Activated T-cell treated with anti-CD3 and anti-CD28 coated beads, Interleukin-2, amount 50 U/mL, for 24 hours (primary cell): ENCODE measurements at regions not wholly inside any gene's neighbourhood (a gene's known extent, or its start where the extent isn't known, plus 50 kb on each side); places are given as distances from the start of the nearest gene placed in this dataset.
"Not testable (repeated sequence)": the region's sequence is repeated elsewhere in the genome, so short reads cannot be mapped to it uniquely, and the experiment has no call there.

Source experiments
- DNase-seq: peaks from one replicate; pipeline ENCODE4 v3.0.0-alpha.2; 2020
- H3K27ac Mint-ChIP-seq: 2 replicates; pipeline ENCODE4 v1.8.0; 2020; ENCODE audit warnings: mild to moderate bottlenecking, mixed read lengths
- H3K27me3 Mint-ChIP-seq: 2 replicates; pipeline ENCODE4 v1.8.0; 2020; ENCODE audit warnings: mixed read lengths
- H3K36me3 Mint-ChIP-seq: 2 replicates; pipeline ENCODE4 v1.8.0; 2020; ENCODE audit warnings: low read depth, mixed read lengths
- H3K4me1 Mint-ChIP-seq: 2 replicates; pipeline ENCODE4 v1.8.0; 2020; ENCODE audit warnings: low read depth, mixed read lengths
- H3K4me3 Mint-ChIP-seq: 2 replicates; pipeline ENCODE4 v1.8.0; 2020; ENCODE audit warnings: mild to moderate bottlenecking, moderate library complexity, mixed read lengths
- H3K9me3 Mint-ChIP-seq: 2 replicates; pipeline ENCODE4 v1.8.0; 2020; ENCODE audit warnings: mixed read lengths

- no peak for DNase-seq
- Mint-ChIP-seq H3K4me1 (no peaks in the 10 kb centered on the region), H3K27me3 (no peaks in the 10 kb centered on the region), H3K9me3 (peaks cover 4% of the 10 kb centered on the region), H3K27ac (no peak overlapping the region), H3K4me3 (no peak overlapping the region), H3K36me3 (no peaks in the 10 kb centered on the region)
Observed at GRCh38 chr6:165186041-165186440, 123.4 kb downstream of the C6orf118 start.

GRCh38 chr6:165184192-165184979 is 125.0 kb downstream of the C6orf118 start:
- H3K27ac Mint-ChIP-seq: no peak overlapping the region
- no peak overlapping the region for H3K4me3 Mint-ChIP-seq
- no peaks in the 10 kb centered on the region for H3K36me3 Mint-ChIP-seq
- H3K4me1 Mint-ChIP-seq: no peaks in the 10 kb centered on the region
- peaks cover 4% of the 10 kb centered on the region for H3K9me3 Mint-ChIP-seq
- no peaks in the 10 kb centered on the region for H3K27me3 Mint-ChIP-seq
- no peak for DNase-seq

- H3K4me3 Mint-ChIP-seq: no peak overlapping the region
- H3K9me3 Mint-ChIP-seq: peaks cover 4% of the 10 kb centered on the region
- no peak overlapping the region for H3K27ac Mint-ChIP-seq
- H3K36me3 Mint-ChIP-seq: no peaks in the 10 kb centered on the region
- no peaks in the 10 kb centered on the region for H3K4me1 Mint-ChIP-seq
- H3K27me3 Mint-ChIP-seq: no peaks in the 10 kb centered on the region
- DNase-seq: no peak
Observed at GRCh38 chr6:165183496-165184140, 125.8 kb downstream of the C6orf118 start.

GRCh38 chr6:165183071-165183470 is 126.3 kb downstream of the C6orf118 start:
- no peaks in the 10 kb centered on the region for H3K27me3 Mint-ChIP-seq
- peaks cover 4% of the 10 kb centered on the region for H3K9me3 Mint-ChIP-seq
- no peak for DNase-seq
- H3K36me3 Mint-ChIP-seq: no peaks in the 10 kb centered on the region
- H3K4me1 Mint-ChIP-seq: no peaks in the 10 kb centered on the region
- H3K4me3 Mint-ChIP-seq: no peak overlapping the region
- no peak overlapping the region for H3K27ac Mint-ChIP-seq

GRCh38 chr6:165181951-165182414 is 127.4 kb downstream of the C6orf118 start:
- Mint-ChIP-seq H3K27me3 (no peaks in the 10 kb centered on the region), H3K4me3 (no peak overlapping the region), H3K27ac (no peak overlapping the region), H3K4me1 (no peaks in the 10 kb centered on the region), H3K36me3 (no peaks in the 10 kb centered on the region), H3K9me3 (peaks cover 4% of the 10 kb centered on the region)
- DNase-seq: no peak

- no peak overlapping the region for H3K4me3 Mint-ChIP-seq
- DNase-seq: no peak
- H3K27me3 Mint-ChIP-seq: no peaks in the 10 kb centered on the region
- no peaks in the 10 kb centered on the region for H3K36me3 Mint-ChIP-seq
- peaks cover 8% of the 10 kb centered on the region for H3K9me3 Mint-ChIP-seq
- no peaks in the 10 kb centered on the region for H3K4me1 Mint-ChIP-seq
- H3K27ac Mint-ChIP-seq: no peak overlapping the region
Observed at GRCh38 chr6:165178056-165178455, 131.3 kb downstream of the C6orf118 start.

GRCh38 chr6:165173484-165173883 is 135.9 kb downstream of the C6orf118 start:
- no peak for DNase-seq
- Mint-ChIP-seq H3K9me3 (peaks cover 14% of the 10 kb centered on the region), H3K4me1 (no peaks in the 10 kb centered on the region), H3K27ac (no peak overlapping the region), H3K4me3 (no peak overlapping the region), H3K36me3 (no peaks in the 10 kb centered on the region), H3K27me3 (no peaks in the 10 kb centered on the region)

GRCh38 chr6:165167861-165168260 is 141.5 kb downstream of the C6orf118 start:
- no peak for DNase-seq
- H3K4me3 Mint-ChIP-seq: no peak overlapping the region

GRCh38 chr6:165167311-165167710 is 142.1 kb downstream of the C6orf118 start:
- no peaks in the 10 kb centered on the region for H3K36me3 Mint-ChIP-seq
- no peak for DNase-seq
- H3K27ac Mint-ChIP-seq: no peak overlapping the region
- H3K9me3 Mint-ChIP-seq: peaks cover 12% of the 10 kb centered on the region
- H3K4me3 Mint-ChIP-seq: no peak overlapping the region
- H3K27me3 Mint-ChIP-seq: no peaks in the 10 kb centered on the region
- H3K4me1 Mint-ChIP-seq: no peaks in the 10 kb centered on the region

More at GRCh38 chr6:165167861-165168260, 141.5 kb downstream of the C6orf118 start:
- H3K4me1 Mint-ChIP-seq: no peaks in the 10 kb centered on the region
- H3K27me3 Mint-ChIP-seq: no peaks in the 10 kb centered on the region
- peaks cover 12% of the 10 kb centered on the region for H3K9me3 Mint-ChIP-seq
- H3K27ac Mint-ChIP-seq: no peak overlapping the region
- H3K36me3 Mint-ChIP-seq: no peaks in the 10 kb centered on the region

GRCh38 chr6:165163519-165163918 is 145.9 kb downstream of the C6orf118 start:
- Mint-ChIP-seq H3K36me3 (no peaks in the 10 kb centered on the region), H3K27ac (no peak overlapping the region), H3K27me3 (no peaks in the 10 kb centered on the region), H3K4me1 (no peaks in the 10 kb centered on the region), H3K4me3 (no peak overlapping the region), H3K9me3 (peaks cover 12% of the 10 kb centered on the region)
- DNase-seq: no peak

- Mint-ChIP-seq H3K4me1 (no peaks in the 10 kb centered on the region), H3K36me3 (no peaks in the 10 kb centered on the region), H3K4me3 (no peak overlapping the region), H3K27ac (no peak overlapping the region), H3K9me3 (peaks cover 13% of the 10 kb centered on the region), H3K27me3 (no peaks in the 10 kb centered on the region)
- no peak for DNase-seq
Observed at GRCh38 chr6:165159460-165159859, 149.9 kb downstream of the C6orf118 start.

- Mint-ChIP-seq H3K9me3 (peaks cover 7% of the 10 kb centered on the region), H3K36me3 (no peaks in the 10 kb centered on the region), H3K27me3 (no peaks in the 10 kb centered on the region), H3K4me1 (no peaks in the 10 kb centered on the region), H3K4me3 (no peak overlapping the region), H3K27ac (no peak overlapping the region)
- no peak for DNase-seq
Observed at GRCh38 chr6:165146456-165146855, 162.9 kb downstream of the C6orf118 start.

GRCh38 chr6:165135889-165136288 is 173.5 kb downstream of the C6orf118 start:
- Mint-ChIP-seq H3K4me3 (no peak overlapping the region), H3K36me3 (no peaks in the 10 kb centered on the region), H3K9me3 (peaks cover 22% of the 10 kb centered on the region), H3K27me3 (no peaks in the 10 kb centered on the region), H3K4me1 (no peaks in the 10 kb centered on the region), H3K27ac (no peak overlapping the region)
- no peak for DNase-seq

- H3K4me3 Mint-ChIP-seq: no peak overlapping the region
- no peaks in the 10 kb centered on the region for H3K4me1 Mint-ChIP-seq
- H3K36me3 Mint-ChIP-seq: no peaks in the 10 kb centered on the region
- H3K9me3 Mint-ChIP-seq: peaks cover 15% of the 10 kb centered on the region
- DNase-seq: no peak
- no peaks in the 10 kb centered on the region for H3K27me3 Mint-ChIP-seq
- H3K27ac Mint-ChIP-seq: no peak overlapping the region
Observed at GRCh38 chr6:165129086-165129485, 180.3 kb downstream of the C6orf118 start.

- not testable (repeated sequence) for H3K4me3 Mint-ChIP-seq, H3K27ac Mint-ChIP-seq, H3K4me1 Mint-ChIP-seq, H3K27me3 Mint-ChIP-seq, H3K36me3 Mint-ChIP-seq, DNase-seq
- H3K9me3 Mint-ChIP-seq: peaks cover 15% of the 10 kb centered on the region
Observed at GRCh38 chr6:165127743-165128142, 181.7 kb downstream of the C6orf118 start.
